H1 (cell line): ENCODE measurements at regions not wholly inside any gene's neighbourhood (a gene's known extent, or its start where the extent isn't known, plus 50 kb on each side); places are given as distances from the start of the nearest gene placed in this dataset.

Experiments used
- CTCF ChIA-PET: fragments of 300-600 bp; sonication (Branson Sonifier 250); formaldehyde crosslinking; loops from one replicate; lab custom pipeline; 2021; ENCODE audit not compliant: partially characterized antibody; lab: Charles Lee
- POLR2A ChIA-PET: fragments of 300-600 bp; sonication (Branson Sonifier 250); formaldehyde crosslinking; loops from one replicate; lab custom pipeline; 2021; ENCODE audit warnings: inconsistent platforms; ENCODE audit not compliant: partially characterized antibody; lab: Charles Lee
- DNase-seq, 2 experiments: peaks; one replicate each; pipeline versions ENCODE4 v3.0.0 to v3.0.0-alpha.2; 2010 to 2022; ENCODE audit warnings: low spot score in 2 of 2, low read depth in 1 of 2, mixed read lengths in 1 of 2
- FAIRE-seq: peaks from 2 replicates; lab custom pipeline; 2011; peaks lifted over from hg19 to GRCh38; lab: Jason Lieb, UNC
- H2AFZ ChIP-seq: 2 replicates; pipeline ENCODE4 v1.8.1; 2012; ENCODE audit warnings: low read length, inconsistent platforms
- H2AK5ac ChIP-seq: 2 replicates; pipeline ENCODE4 v1.6.1; 2013; ENCODE audit warnings: low read depth, low read length
- H2BK120ac ChIP-seq: replicated peaks from 2 replicates; pipeline ENCODE3; 2013; ENCODE audit warnings: low read depth, low read length, inconsistent platforms
- H2BK12ac ChIP-seq: 2 replicates; pipeline ENCODE4 v1.6.1; 2013; ENCODE audit warnings: low read depth, low read length
- H2BK15ac ChIP-seq: 2 replicates; pipeline ENCODE4 v1.6.1; 2013; ENCODE audit warnings: low read length
- H2BK20ac ChIP-seq: 2 replicates; pipeline ENCODE4 v1.6.1; 2013; ENCODE audit warnings: low read length
- H2BK5ac ChIP-seq: 2 replicates; pipeline ENCODE4 v1.6.1; 2013; ENCODE audit warnings: low read depth, low read length
- H3K14ac ChIP-seq: 2 replicates; pipeline ENCODE4 v1.6.1; 2013; ENCODE audit warnings: inconsistent platforms; ENCODE audit not compliant: insufficient read length
- H3K18ac ChIP-seq: 2 replicates; pipeline ENCODE4 v1.6.1; 2013; ENCODE audit warnings: low read length; ENCODE audit errors: extremely low read depth
- H3K23ac ChIP-seq: 2 replicates; pipeline ENCODE4 v1.6.1; 2013; ENCODE audit warnings: inconsistent platforms; ENCODE audit not compliant: insufficient read length
- H3K23me2 ChIP-seq: 2 replicates; pipeline ENCODE4 v1.6.1; 2013; ENCODE audit warnings: low read depth, low read length
- H3K27ac ChIP-seq: 2 replicates; pipeline ENCODE4 v1.6.1; 2011; ENCODE audit warnings: low read depth, low read length, inconsistent platforms
- H3K27me3 ChIP-seq, 4 experiments: replicated peaks in 1 of 4; 1 replicate in 1 of 4; 2 replicates in 3 of 4; pipeline versions ENCODE4 v1.6.1 to v1.8.1; 2011 to 2013; ENCODE audit warnings: low read length in 3 of 4, mild to moderate bottlenecking in 3 of 4, inconsistent platforms in 2 of 4, mixed read lengths in 2 of 4, moderate library complexity in 1 of 4; ENCODE audit not compliant: control insufficient read depth in 3 of 4, insufficient read depth in 3 of 4; ENCODE audit errors: extremely low read depth in 1 of 4
- H3K36me3 ChIP-seq, 4 experiments: 2 replicates each; pipeline versions ENCODE4 v1.6.1 to v1.8.1; 2011 to 2013; ENCODE audit warnings: mild to moderate bottlenecking in 4 of 4, low read length in 3 of 4, moderate library complexity in 2 of 4, control low read depth in 1 of 4, inconsistent platforms in 1 of 4; ENCODE audit not compliant: insufficient read depth in 4 of 4, control insufficient read depth in 2 of 4
- H3K4ac ChIP-seq: replicated peaks from 2 replicates; pipeline ENCODE3; 2013; ENCODE audit warnings: low read length, low read depth, mixed read lengths, inconsistent platforms; ENCODE audit not compliant: insufficient read length
- H3K4me1 ChIP-seq, 4 experiments: replicated peaks in 1 of 4; 1 replicate in 1 of 4; 2 replicates in 3 of 4; pipeline versions ENCODE4 v1.6.1 to v1.8.1; 2011 to 2013; ENCODE audit warnings: low read length in 3 of 4, inconsistent platforms in 2 of 4, mixed read lengths in 1 of 4; ENCODE audit not compliant: insufficient read depth in 4 of 4, control insufficient read depth in 3 of 4
- H3K4me2 ChIP-seq, 2 experiments: 2 replicates each; pipeline versions ENCODE4 v1.6.1 to v1.8.1; 2011 to 2013; ENCODE audit warnings: low read depth in 2 of 2, low read length in 2 of 2, control low read depth in 1 of 2, inconsistent platforms in 1 of 2, mild to moderate bottlenecking in 1 of 2; ENCODE audit not compliant: insufficient read depth in 1 of 2
- H3K4me3 ChIP-seq, 4 experiments: fragments of 200-600, 300-600 bp in 1 of 4; sonication (generic), shearing (Covaris generic), sonication (Bioruptor Twin) in 1 of 4; 2 replicates each; pipeline versions ENCODE4 v1.5.1 to v1.8.1; 2011 to 2016; ENCODE audit warnings: low read length in 4 of 4, low read depth in 3 of 4, control low read depth in 2 of 4, inconsistent platforms in 2 of 4, mild to moderate bottlenecking in 2 of 4, mixed read lengths in 1 of 4, moderate library complexity in 1 of 4; ENCODE audit not compliant: insufficient read depth in 2 of 4; ENCODE audit errors: extremely low read depth in 1 of 4
- H3K56ac ChIP-seq: replicated peaks from 2 replicates; pipeline ENCODE3; 2013; ENCODE audit warnings: low read depth, mild to moderate bottlenecking, mixed read lengths, low read length, inconsistent platforms; ENCODE audit not compliant: insufficient read length
- H3K79me1 ChIP-seq: 2 replicates; pipeline ENCODE4 v1.6.1; 2013; ENCODE audit warnings: low read depth, low read length, control low read depth
- H3K79me2 ChIP-seq, 2 experiments: 2 replicates each; pipeline versions ENCODE4 v1.6.1 to v1.8.1; 2012 to 2013; ENCODE audit warnings: low read length in 2 of 2, mild to moderate bottlenecking in 2 of 2, inconsistent platforms in 1 of 2; ENCODE audit not compliant: insufficient read depth in 2 of 2, control insufficient read depth in 1 of 2
- H3K9ac ChIP-seq, 4 experiments: replicated peaks in 1 of 4; 1 replicate in 1 of 4; 2 replicates in 3 of 4; pipeline versions ENCODE4 v1.6.1 to v1.8.1; 2011 to 2013; ENCODE audit warnings: low read depth in 3 of 4, low read length in 3 of 4, control low read depth in 2 of 4, mild to moderate bottlenecking in 2 of 4, moderate library complexity in 2 of 4, inconsistent platforms in 1 of 4; ENCODE audit errors: extremely low read depth in 1 of 4
- H3K9me3 ChIP-seq, 2 experiments: 2 replicates each; pipeline versions ENCODE4 v1.6.1 to v1.8.1; 2012 to 2013; ENCODE audit warnings: mild to moderate bottlenecking in 2 of 2, moderate library complexity in 2 of 2, control low read depth in 1 of 2, inconsistent platforms in 1 of 2, low read depth in 1 of 2, low read length in 1 of 2, mixed read lengths in 1 of 2; ENCODE audit not compliant: insufficient read depth in 2 of 2
- H4K20me1 ChIP-seq, 2 experiments: replicated peaks in 1 of 2; 2 replicates each; pipeline versions ENCODE3 to v1.8.1; 2011 to 2013; ENCODE audit warnings: inconsistent platforms in 2 of 2, low read length in 2 of 2, mild to moderate bottlenecking in 1 of 2; ENCODE audit not compliant: insufficient read depth in 2 of 2, control insufficient read depth in 1 of 2
- H4K5ac ChIP-seq: 2 replicates; pipeline ENCODE4 v1.6.1; 2013; ENCODE audit warnings: low read length, low read depth, mixed read lengths, inconsistent platforms; ENCODE audit not compliant: insufficient read length
- H4K8ac ChIP-seq: 2 replicates; pipeline ENCODE4 v1.8.0; 2013; ENCODE audit warnings: mild to moderate bottlenecking, moderate library complexity, low read length, inconsistent platforms; ENCODE audit not compliant: insufficient read depth; ENCODE audit errors: extremely low read depth
- H4K91ac ChIP-seq: replicated peaks from 2 replicates; pipeline ENCODE3; 2013; ENCODE audit warnings: low read length, mixed read lengths, inconsistent platforms; ENCODE audit not compliant: insufficient read length
- CREB1 ChIP-seq: IDR thresholded peaks from 2 replicates; pipeline ENCODE4 v1.6.1; 2012; ENCODE audit warnings: inconsistent platforms
- NRF1 ChIP-seq: IDR thresholded peaks from 2 replicates; pipeline ENCODE4 v1.6.1; 2011; ENCODE audit warnings: mild to moderate bottlenecking, low read depth, low read length, improper control_type of control experiment
- SP2 ChIP-seq: IDR thresholded peaks from 2 replicates; pipeline ENCODE4 v1.6.1; 2012; ENCODE audit warnings: mild to moderate bottlenecking, low read length, inconsistent platforms
- WGBS, 2 experiments: shearing (Covaris generic) in 1 of 2; methylation state at CpG; one replicate each; pipeline versions ENCODE4 v1.1.6 to v1.1.7; 2013 to 2015; ENCODE audit warnings: low lambda C conversion rate in 2 of 2, mixed read lengths in 2 of 2, inconsistent platforms in 1 of 2, low coverage in 1 of 2, missing lambda C conversion rate in 1 of 2; ENCODE audit not compliant: insufficient replicate concordance in 2 of 2, insufficient coverage in 1 of 2, insufficient read length in 1 of 2; ENCODE audit errors: extremely low coverage in 1 of 2, missing lambda C conversion rate in 1 of 2; 5-methylcytosine and 5-hydroxymethylcytosine counted together

DNA sequence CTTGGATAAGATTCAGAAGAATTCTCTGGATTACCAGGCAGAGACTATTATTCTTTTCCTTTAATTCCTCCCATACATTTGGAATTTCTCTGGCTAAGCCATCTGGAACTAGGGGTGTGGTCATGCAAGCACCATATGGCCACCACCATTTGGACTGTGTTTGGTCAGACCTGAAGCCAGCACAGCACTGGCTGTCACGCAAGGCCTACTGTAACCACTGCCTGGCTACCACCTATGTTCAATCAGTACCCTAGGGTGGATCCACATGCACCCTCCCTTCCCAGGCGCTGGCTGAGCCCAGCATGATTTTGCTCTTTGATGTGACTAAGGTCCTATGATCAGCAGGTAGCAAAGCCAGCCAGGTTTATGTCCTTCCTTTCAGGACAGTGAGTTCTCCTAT lies 287.8 kb upstream of the GOLIM4 start:
- Histone ChIP-seq H3K27ac (no peak overlapping the region), H3K4me3 (no peak overlapping the region), H2AK5ac (no peak overlapping the region), H4K5ac (no peak overlapping the region), H3K23me2 (no peaks in the 10 kb centered on the region), H3K9ac (no peak overlapping the region), H3K36me3 (no peaks in the 10 kb centered on the region), H4K8ac (no peak overlapping the region), H3K9me3 (no peaks in the 10 kb centered on the region), H2AFZ (no peak overlapping the region), H3K79me2 (no peaks in the 10 kb centered on the region), H2BK12ac (0 out of 2 replicates have a peak overlapping the region, but pooled peaks have one; percentile 39), H4K91ac (no peak overlapping the region), H3K79me1 (no peaks in the 10 kb centered on the region), H2BK15ac (no peak overlapping the region), H3K27me3 (no peaks in the 10 kb centered on the region), H3K4me2 (no peak overlapping the region), H3K56ac (no peak overlapping the region), H3K18ac (no peak overlapping the region), H3K4me1 (0 out of 7 replicates have a peak, but pooled peaks cover 0 to 3% (median 0%) of the 10 kb centered on the region in 4 experiments), H3K4ac (no peak overlapping the region), H3K14ac (no peak overlapping the region), H2BK5ac (no peak overlapping the region), H2BK20ac (no peak overlapping the region), H2BK120ac (no peak overlapping the region), H4K20me1 (no peaks in the 10 kb centered on the region), H3K23ac (no peak overlapping the region)
- ChIA-PET CTCF (interaction anchor here (1.1 kb wide), 1 partner anchor 481 kb away, joined by 3 read pairs; no protein-coding TSS in a partner anchor), POLR2A (no interaction called here)
- FAIRE-seq (no peak), DNase-seq (no peak)
- no peak for TF ChIP-seq SP2
- no peak for TF ChIP-seq CREB1
- no peak for TF ChIP-seq NRF1
- WGBS, 2 experiments, result 97% methylated on average over 2 of the region's 2 CpGs; no CpG with 5 or more reads in 1 of the 2 experiments
